HepG2 (cell line): ENCODE measurements at regions not wholly inside any gene's neighbourhood (a gene's known extent, or its start where the extent isn't known, plus 50 kb on each side); places are given as distances from the start of the nearest gene placed in this dataset.

Experiments
- ATAC-seq: fragments of 200-7000 bp; cut with Tn5 transposase; 3 replicates; pipeline ENCODE4 v1.9.1; 2020; ENCODE audit warnings: mild to moderate bottlenecking, moderate library complexity
- BruUV-seq: library from RNA; stranded (reverse); fragments of 400-500 nt; replicated peaks from 2 replicates; lab custom pipeline; 2021; lab: Mats Ljungman, UMichigan
- CTCF ChIA-PET: fragments of 300-600 bp; formaldehyde crosslinking; extraction: SDS; loops from one replicate; lab custom pipeline; 2021; ENCODE audit warnings: low total read pairs, inconsistent platforms, low intra/inter-chr PET ratio; lab: Yijun Ruan, JAX
- POLR2A ChIA-PET: fragments of 350-600 bp; sonication (Branson Sonifier 250); formaldehyde crosslinking; loops from one replicate; lab custom pipeline; 2020; ENCODE audit warnings: antibody characterized with exemption, inconsistent platforms; lab: Yijun Ruan, JAX
- DNase-seq: peaks from one replicate; pipeline ENCODE4 v3.0.0-alpha.2; 2015; ENCODE audit warnings: low spot score
- FAIRE-seq: peaks from 3 replicates; lab custom pipeline; 2011; peaks lifted over from hg19 to GRCh38; lab: Jason Lieb, UNC
- H2AFZ ChIP-seq: one replicate; pipeline ENCODE4 v1.6.1; 2011; ENCODE audit warnings: low read length, inconsistent platforms
- H3K27ac ChIP-seq: fragments of 300-600 bp; 3 replicates; pipeline ENCODE4 v1.8.0; 2011; ENCODE audit warnings: mixed run types, mild to moderate bottlenecking, mixed read lengths, low read length, inconsistent platforms; ENCODE audit not compliant: insufficient read depth; ENCODE audit errors: extremely low read length
- H3K27me3 ChIP-seq, 2 experiments: fragments of 200-600 bp in 1 of 2; 2 replicates in 1 of 2; 3 replicates in 1 of 2; pipeline versions ENCODE4 v1.6.0 to v1.8.0; 2011; ENCODE audit warnings: low read length in 2 of 2, mild to moderate bottlenecking in 2 of 2, moderate library complexity in 2 of 2, inconsistent platforms in 1 of 2; ENCODE audit not compliant: insufficient read depth in 2 of 2, control insufficient read depth in 1 of 2
- H3K36me3 ChIP-seq, 2 experiments: fragments of 200-600 bp in 1 of 2; replicated peaks in 1 of 2; 2 replicates in 1 of 2; 3 replicates in 1 of 2; pipeline versions ENCODE4 v1.5.1 to v1.8.0; 2011; ENCODE audit warnings: low read length in 2 of 2, inconsistent platforms in 1 of 2; ENCODE audit not compliant: insufficient read depth in 2 of 2, control insufficient read depth in 1 of 2
- H3K4me1 ChIP-seq: 2 replicates; pipeline ENCODE4 v1.5.1; 2012; ENCODE audit warnings: low read length, inconsistent platforms; ENCODE audit not compliant: insufficient read depth
- H3K4me2 ChIP-seq: 2 replicates; pipeline ENCODE4 v1.6.0; 2011; ENCODE audit warnings: low read depth, low read length, inconsistent platforms
- H3K4me3 ChIP-seq, 3 experiments: fragments of 200-600 bp in 1 of 3; sonication (generic), shearing (Covaris generic) in 1 of 3; replicated peaks in 1 of 3; 2 replicates each; pipeline ENCODE4 v1.5.1; 2011 to 2016; ENCODE audit warnings: low read length in 3 of 3, inconsistent platforms in 2 of 3, low read depth in 2 of 3, mild to moderate bottlenecking in 2 of 3, control low read depth in 1 of 3, mixed read lengths in 1 of 3; ENCODE audit not compliant: insufficient read depth in 1 of 3
- H3K79me2 ChIP-seq: one replicate; pipeline ENCODE4 v1.6.1; 2011; ENCODE audit warnings: low read length, inconsistent platforms; ENCODE audit not compliant: insufficient read depth
- H3K9ac ChIP-seq: 2 replicates; pipeline ENCODE4 v1.6.0; 2011; ENCODE audit warnings: mild to moderate bottlenecking, low read depth, low read length, inconsistent platforms; ENCODE audit not compliant: insufficient read depth
- H3K9me3 ChIP-seq: 2 replicates; pipeline ENCODE4 v1.5.1; 2012; ENCODE audit warnings: mild to moderate bottlenecking, low read length
- H4K20me1 ChIP-seq: 2 replicates; pipeline ENCODE4 v1.6.0; 2011; ENCODE audit warnings: inconsistent platforms, mild to moderate bottlenecking, low read length, moderate library complexity; ENCODE audit not compliant: insufficient read depth
- AFF4 ChIP-seq: sonication (generic); formaldehyde crosslinking; IDR thresholded peaks from 2 replicates; pipeline ENCODE4 v1.4.0; 2020; ENCODE audit warnings: missing genetic modification reagents
- CHCHD3 ChIP-seq: sonication (generic); formaldehyde crosslinking; IDR thresholded peaks from 2 replicates; pipeline ENCODE4 v1.8.0; 2022; ENCODE audit warnings: mild to moderate bottlenecking, missing genetic modification reagents, moderate library complexity
- HMGA1 ChIP-seq: sonication (generic); formaldehyde crosslinking; conservative IDR thresholded peaks from 2 replicates; pipeline ENCODE4 v1.4.0; 2020; ENCODE audit warnings: missing genetic modification reagents
- IRF2 ChIP-seq: IDR thresholded peaks from 2 replicates; pipeline ENCODE4 v1.6.1; 2018; ENCODE audit warnings: missing genetic modification reagents, missing compliant biosample characterization
- MAFG ChIP-seq: sonication (generic); formaldehyde crosslinking; IDR thresholded peaks from 2 replicates; pipeline ENCODE4 v1.5.1; 2020; ENCODE audit warnings: mild to moderate bottlenecking, missing genetic modification reagents
- MEIS1 ChIP-seq: sonication (generic); formaldehyde crosslinking; IDR thresholded peaks from 2 replicates; pipeline ENCODE4 v1.9.0; 2021; ENCODE audit warnings: mild to moderate bottlenecking, missing genetic modification reagents, moderate library complexity, borderline replicate concordance
- NPAS2 ChIP-seq: sonication (generic); formaldehyde crosslinking; IDR thresholded peaks from 2 replicates; pipeline ENCODE4 v1.8.0; 2022; ENCODE audit warnings: mild to moderate bottlenecking, missing genetic modification reagents, borderline replicate concordance
- RBM22 ChIP-seq: fragments of 200-400 bp; formaldehyde crosslinking; optimal IDR thresholded peaks from 2 replicates; pipeline ENCODE3; 2017; ENCODE audit warnings: mild to moderate bottlenecking, low read length, moderate library complexity
- RNF219 ChIP-seq: sonication (generic); formaldehyde crosslinking; IDR thresholded peaks from 2 replicates; pipeline ENCODE4 v1.5.0; 2020; ENCODE audit warnings: mild to moderate bottlenecking, missing genetic modification reagents
- SMARCE1 ChIP-seq: fragments of 450-650 bp; IDR thresholded peaks from 2 replicates; pipeline ENCODE4 v1.6.1; 2017; ENCODE audit warnings: borderline replicate concordance
- SPEN ChIP-seq: sonication (generic); formaldehyde crosslinking; IDR thresholded peaks from 2 replicates; pipeline ENCODE4 v1.5.1; 2020; ENCODE audit warnings: low read depth, mild to moderate bottlenecking, missing genetic modification reagents
- ZBTB49 ChIP-seq: sonication (generic); formaldehyde crosslinking; IDR thresholded peaks from 2 replicates; pipeline ENCODE4 v1.4.0; 2020; ENCODE audit warnings: missing genetic modification reagents, borderline replicate concordance
- ZFP41 ChIP-seq: sonication (generic); formaldehyde crosslinking; IDR thresholded peaks from 2 replicates; pipeline ENCODE4 v1.4.0; 2020; ENCODE audit warnings: mild to moderate bottlenecking, missing genetic modification reagents, borderline replicate concordance
- ZNF441 ChIP-seq: sonication (generic); formaldehyde crosslinking; IDR thresholded peaks from 2 replicates; pipeline ENCODE4 v1.7.0; 2021; ENCODE audit warnings: missing genetic modification reagents, borderline replicate concordance
- ZNF709 ChIP-seq: sonication (generic); formaldehyde crosslinking; IDR thresholded peaks from 2 replicates; pipeline ENCODE4 v1.5.0; 2020; ENCODE audit warnings: mild to moderate bottlenecking, missing genetic modification reagents
- ZNF746 ChIP-seq: sonication (generic); formaldehyde crosslinking; IDR thresholded peaks from 2 replicates; pipeline ENCODE4 v1.8.0; 2022; ENCODE audit warnings: mild to moderate bottlenecking, missing genetic modification reagents
- ZNF775 ChIP-seq: sonication (generic); formaldehyde crosslinking; IDR thresholded peaks from 2 replicates; pipeline ENCODE4 v1.4.0; 2020; ENCODE audit warnings: missing genetic modification reagents, mild to moderate bottlenecking, moderate library complexity, borderline replicate concordance
- WGBS: methylation state at CpG from one replicate; pipeline ENCODE4 v1.1.6; 2017; ENCODE audit warnings: low lambda C conversion rate; 5-methylcytosine and 5-hydroxymethylcytosine counted together
- in situ Hi-C: cut with HindIII; loops from 2 replicates; pipeline ENCODE4 v1.10.0; 2017; ENCODE audit warnings: low pct_unique_long_range_greater_than_20kb; ENCODE audit not compliant: extremely low pct_ligation_motif_present
- intact Hi-C: fragments of 100-400 bp; cut with micrococcal nuclease; formaldehyde crosslinking; loops from one replicate; pipeline ENCODE4 v1.10.0; 2022; ENCODE audit not compliant: unreplicated experiment

- TF ChIP-seq RNF219 (CRISPR knock-in tag), result no peak
- TF ChIP-seq ZNF441 (CRISPR knock-in tag), result no peak
- no peak for TF ChIP-seq RBM22
- no peak for TF ChIP-seq ZNF775 (CRISPR knock-in tag)
- TF ChIP-seq ZNF746, result no peak
- TF ChIP-seq ZFP41 (CRISPR knock-in tag), result no peak
- no peak for TF ChIP-seq SMARCE1
- no peak for TF ChIP-seq MAFG (CRISPR knock-in tag)
- no peak for TF ChIP-seq MEIS1 (CRISPR knock-in tag)
- no peak for TF ChIP-seq CHCHD3 (CRISPR knock-in tag)
- TF ChIP-seq, all 625 proteins: peak for 0
These were observed 354.3 kb upstream of the CDH9 start (continued) for GRCh38 chr5:27392716-27393115.

GRCh38 chr5:27389696-27390095 is 351.3 kb upstream of the CDH9 start:
- POLR2A ChIA-PET, result no interaction called here
- intact Hi-C loops, result loop anchor here (2.0 kb wide), 1 partner anchor 83 kb away; no protein-coding TSS in a partner anchor
- TF ChIP-seq ZBTB49 (CRISPR knock-in tag), result no peak
- no peak for TF ChIP-seq HMGA1 (CRISPR knock-in tag)
- no peak for TF ChIP-seq AFF4 (CRISPR knock-in tag)
- TF ChIP-seq NPAS2, result no peak
- no peak for TF ChIP-seq IRF2 (CRISPR knock-in tag)
- no peak for TF ChIP-seq SPEN (CRISPR knock-in tag)
- no peak for TF ChIP-seq ZNF709 (CRISPR knock-in tag)

More at GRCh38 chr5:27389696-27390095, 351.3 kb upstream of the CDH9 start:
- in situ Hi-C loops, result no loop called here
- no peaks in the 10 kb centered on the region for H3K9me3 ChIP-seq
- ATAC-seq, result no peak
- WGBS, result 63% methylated on average over 2 of the region's 2 CpGs
- no peak overlapping the region for H3K4me3 ChIP-seq
- H3K79me2 ChIP-seq, result no peaks in the 10 kb centered on the region
- no peak overlapping the region for H3K4me2 ChIP-seq
- DNase-seq, result no peak
- no peaks in the 10 kb centered on the region for H3K36me3 ChIP-seq
- BruUV-seq, result no TSS peak
- CTCF ChIA-PET, result no interaction called here
- no peak for FAIRE-seq
- no peaks in the 10 kb centered on the region for H4K20me1 ChIP-seq
- no peak overlapping the region for H3K9ac ChIP-seq
- no peak overlapping the region for H2AFZ ChIP-seq
- no peaks in the 10 kb centered on the region for H3K27me3 ChIP-seq
- peaks cover 28% of the 10 kb centered on the region for H3K4me1 ChIP-seq
- H3K27ac ChIP-seq, result no peak overlapping the region
